Tibial artery (tissue), 4 donors: ENCODE measurements at regions not wholly inside any gene's neighbourhood (a gene's known extent, or its start where the extent isn't known, plus 50 kb on each side); places are given as distances from the start of the nearest gene placed in this dataset.

Source experiments
- DNase-seq, 2 donors: peaks; one replicate each; pipeline ENCODE4 v3.0.0-alpha.2; 2019
- H3K27ac ChIP-seq, 2 donors: fragments of 200-600 bp; sonication (generic) in 1 of 2; 1 replicate in 1 of 2; 2 replicates in 1 of 2; pipeline ENCODE4 v1.5.1; 2018 to 2019; ENCODE audit warnings: mild to moderate bottlenecking in 1 of 2
- H3K27me3 ChIP-seq, 2 donors: fragments of 200-600 bp; sonication (generic) in 1 of 2; one replicate each; pipeline versions ENCODE4 v1.5.1 to v1.6.0; 2016 to 2019
- H3K36me3 ChIP-seq, 3 donors: fragments of 200-600 bp; sonication (generic) in 2 of 3; one replicate each; pipeline ENCODE4 v1.5.1; 2016 to 2019; ENCODE audit warnings: mild to moderate bottlenecking in 2 of 3
- H3K4me1 ChIP-seq, 4 donors: fragments of 200-600 bp; sonication (generic) in 2 of 4; 1 replicate in 3 of 4; 2 replicates in 1 of 4; pipeline ENCODE4 v1.5.1; 2016 to 2019
- H3K4me3 ChIP-seq, 2 donors: fragments of 200-600 bp; sonication (generic) in 1 of 2; 1 replicate in 1 of 2; 2 replicates in 1 of 2; pipeline ENCODE4 v1.5.1; 2018 to 2019; ENCODE audit warnings: mild to moderate bottlenecking in 2 of 2
- H3K9me3 ChIP-seq, 3 donors: fragments of 200-600 bp; sonication (generic) in 1 of 3; one replicate each; pipeline ENCODE4 v1.5.1; 2016 to 2019
- intact Hi-C: fragments of 100-400 bp; cut with DNase I; formaldehyde crosslinking; loops from one replicate; pipeline ENCODE4 v1.15.0; 2023; ENCODE audit warnings: low total_unique reads
- TF ChIP-seq, protein P1 (sequence below), 2 experiments: fragments of 200-600 bp in 1 of 2; fragments of 450-650 bp in 1 of 2; IDR thresholded peaks; one replicate each; pipeline ENCODE4 v1.5.1; 2017 to 2019; ENCODE audit warnings: antibody characterized with exemption in 2 of 2, mild to moderate bottlenecking in 1 of 2, moderate library complexity in 1 of 2

DNA sequence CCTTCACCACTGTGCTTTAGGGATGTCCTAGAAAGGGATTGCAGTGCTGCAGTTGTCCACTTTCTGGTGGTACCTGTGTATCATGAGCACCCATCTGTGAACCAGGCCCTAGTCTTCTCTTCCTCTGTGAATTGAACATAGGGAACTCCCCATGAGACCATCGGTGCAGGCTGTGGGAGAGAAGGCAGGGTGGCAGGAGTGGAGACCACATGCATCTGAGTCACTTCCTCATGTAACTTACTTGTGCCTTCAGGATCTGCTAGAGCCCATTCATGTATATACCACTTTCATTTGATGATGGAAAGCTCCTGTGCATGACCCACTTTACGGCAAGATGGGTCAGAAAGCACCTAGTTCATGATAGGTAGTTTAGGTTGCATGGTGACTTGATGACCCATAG is 478.1 kb upstream of the CDH9 start:
- Histone ChIP-seq H3K4me3 (no peak overlapping the region), H3K9me3 (no peaks in the 10 kb centered on the region), H3K4me1 (no peaks in the 10 kb centered on the region), H3K27ac (no peak overlapping the region), H3K36me3 (no peaks in the 10 kb centered on the region), H3K27me3 (no peaks in the 10 kb centered on the region)
- no peak for DNase-seq
- intact Hi-C loops = no loop called here
- TF ChIP-seq, protein P1, sequence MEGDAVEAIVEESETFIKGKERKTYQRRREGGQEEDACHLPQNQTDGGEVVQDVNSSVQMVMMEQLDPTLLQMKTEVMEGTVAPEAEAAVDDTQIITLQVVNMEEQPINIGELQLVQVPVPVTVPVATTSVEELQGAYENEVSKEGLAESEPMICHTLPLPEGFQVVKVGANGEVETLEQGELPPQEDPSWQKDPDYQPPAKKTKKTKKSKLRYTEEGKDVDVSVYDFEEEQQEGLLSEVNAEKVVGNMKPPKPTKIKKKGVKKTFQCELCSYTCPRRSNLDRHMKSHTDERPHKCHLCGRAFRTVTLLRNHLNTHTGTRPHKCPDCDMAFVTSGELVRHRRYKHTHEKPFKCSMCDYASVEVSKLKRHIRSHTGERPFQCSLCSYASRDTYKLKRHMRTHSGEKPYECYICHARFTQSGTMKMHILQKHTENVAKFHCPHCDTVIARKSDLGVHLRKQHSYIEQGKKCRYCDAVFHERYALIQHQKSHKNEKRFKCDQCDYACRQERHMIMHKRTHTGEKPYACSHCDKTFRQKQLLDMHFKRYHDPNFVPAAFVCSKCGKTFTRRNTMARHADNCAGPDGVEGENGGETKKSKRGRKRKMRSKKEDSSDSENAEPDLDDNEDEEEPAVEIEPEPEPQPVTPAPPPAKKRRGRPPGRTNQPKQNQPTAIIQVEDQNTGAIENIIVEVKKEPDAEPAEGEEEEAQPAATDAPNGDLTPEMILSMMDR (IDR thresholded peaks at IDR 0.05) = no peak

DNA sequence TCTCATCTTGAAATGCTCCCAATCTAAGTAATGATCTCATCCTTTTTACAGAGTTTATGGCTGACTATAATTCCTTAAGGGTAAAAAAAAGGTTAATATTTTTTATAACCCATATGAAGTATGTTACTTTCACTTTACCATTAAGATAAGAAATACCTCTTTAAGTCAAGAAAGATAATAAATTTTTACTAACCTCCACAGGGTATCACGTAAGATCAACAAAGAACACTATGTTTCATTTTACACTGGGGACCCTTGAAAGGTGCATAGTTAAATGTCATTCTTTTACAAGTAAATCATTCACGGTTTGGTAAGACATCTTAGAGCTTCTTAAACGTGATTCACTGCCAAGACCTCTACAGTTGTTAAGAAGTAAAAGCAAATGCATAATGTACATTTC is 472.7 kb upstream of the CDH9 start:
- H3K4me3 ChIP-seq = no peak overlapping the region
- H3K27me3 ChIP-seq = no peaks in the 10 kb centered on the region
- no peaks in the 10 kb centered on the region for H3K36me3 ChIP-seq
- H3K9me3 ChIP-seq = no peaks in the 10 kb centered on the region
- intact Hi-C loops = no loop called here
- H3K4me1 ChIP-seq = no peaks in the 10 kb centered on the region
- no peak for DNase-seq
- no peak overlapping the region for H3K27ac ChIP-seq
- TF ChIP-seq, protein P1 (IDR thresholded peaks at IDR 0.05) = no peak

DNA sequence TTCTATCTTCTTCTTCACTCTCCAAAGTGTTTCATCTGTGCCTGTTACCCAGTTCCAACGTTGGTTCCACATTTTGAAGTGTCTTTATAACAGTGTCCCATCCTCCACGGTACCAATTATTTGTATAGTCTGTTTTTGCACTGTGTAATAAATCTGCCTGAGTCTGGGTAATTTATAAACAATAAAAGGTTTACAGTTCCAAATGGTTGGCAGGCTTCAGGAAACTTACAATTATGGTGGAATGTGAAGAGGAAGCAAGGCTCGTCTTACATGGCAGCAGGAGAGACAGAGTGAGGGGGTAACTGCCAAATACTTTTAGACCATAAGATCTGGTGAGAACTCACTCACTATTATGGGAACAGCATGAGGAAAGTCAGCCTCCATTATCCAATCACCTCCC is 465.4 kb upstream of the CDH9 start:
- TF ChIP-seq, protein P1 (IDR thresholded peaks at IDR 0.05) = no peak
- intact Hi-C loops = no loop called here
- Histone ChIP-seq H3K36me3 (no peaks in the 10 kb centered on the region), H3K4me3 (no peak overlapping the region), H3K27me3 (no peaks in the 10 kb centered on the region), H3K27ac (no peak overlapping the region), H3K9me3 (no peaks in the 10 kb centered on the region), H3K4me1 (no peaks in the 10 kb centered on the region)
- no peak for DNase-seq

DNA sequence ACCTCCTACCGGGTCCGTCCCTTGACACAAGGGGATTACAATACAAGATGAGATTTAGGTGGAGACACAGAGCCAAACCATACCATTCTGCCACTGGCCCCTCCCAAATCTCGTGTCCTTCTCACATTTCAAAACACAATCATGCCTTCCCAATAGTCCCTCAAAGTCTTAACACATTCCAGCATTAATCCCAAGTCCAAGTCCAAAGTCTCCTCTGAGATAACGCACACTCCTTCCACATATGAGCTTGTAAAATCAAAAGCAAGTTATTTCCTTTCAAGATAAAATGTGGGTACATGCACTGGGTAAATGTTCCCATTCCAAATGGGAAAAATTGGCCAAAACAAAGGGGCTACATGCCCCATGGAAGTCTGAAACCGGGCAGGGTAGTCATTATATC is 463.9 kb upstream of the CDH9 start:
- TF ChIP-seq, protein P1 (IDR thresholded peaks at IDR 0.05) = no peak
- H3K27ac ChIP-seq = no peak overlapping the region
- DNase-seq = no peak
- H3K9me3 ChIP-seq = no peaks in the 10 kb centered on the region
- no peaks in the 10 kb centered on the region for H3K27me3 ChIP-seq
- H3K36me3 ChIP-seq = no peaks in the 10 kb centered on the region
- intact Hi-C loops = no loop called here
- H3K4me1 ChIP-seq = no peaks in the 10 kb centered on the region
- H3K4me3 ChIP-seq = no peak overlapping the region

DNA sequence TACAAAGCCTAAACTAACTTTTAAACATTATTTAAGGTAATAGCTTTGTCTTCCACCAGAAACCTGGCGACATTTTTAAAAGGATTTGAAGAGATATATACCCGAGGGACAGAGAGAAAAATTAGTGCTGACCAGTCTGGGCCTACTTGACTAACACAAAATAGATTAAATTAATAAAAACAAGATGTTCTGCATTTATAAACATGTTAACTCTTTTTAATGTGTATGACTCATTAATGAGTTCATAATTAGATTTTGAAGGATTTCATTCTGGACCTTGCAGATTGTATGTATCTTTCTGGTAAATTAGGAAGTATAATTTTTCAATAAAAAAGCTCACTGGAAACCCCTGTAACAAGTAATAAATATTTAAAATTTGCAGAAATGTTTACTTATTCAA is 459.1 kb upstream of the CDH9 start:
- no peak overlapping the region for H3K27ac ChIP-seq
- DNase-seq = no peak
- TF ChIP-seq, protein P1 (IDR thresholded peaks at IDR 0.05) = no peak
- no peaks in the 10 kb centered on the region for H3K9me3 ChIP-seq
- no peak overlapping the region for H3K4me3 ChIP-seq
- H3K4me1 ChIP-seq = no peaks in the 10 kb centered on the region
- H3K27me3 ChIP-seq = no peaks in the 10 kb centered on the region
- H3K36me3 ChIP-seq = no peaks in the 10 kb centered on the region
- intact Hi-C loops = no loop called here

DNA sequence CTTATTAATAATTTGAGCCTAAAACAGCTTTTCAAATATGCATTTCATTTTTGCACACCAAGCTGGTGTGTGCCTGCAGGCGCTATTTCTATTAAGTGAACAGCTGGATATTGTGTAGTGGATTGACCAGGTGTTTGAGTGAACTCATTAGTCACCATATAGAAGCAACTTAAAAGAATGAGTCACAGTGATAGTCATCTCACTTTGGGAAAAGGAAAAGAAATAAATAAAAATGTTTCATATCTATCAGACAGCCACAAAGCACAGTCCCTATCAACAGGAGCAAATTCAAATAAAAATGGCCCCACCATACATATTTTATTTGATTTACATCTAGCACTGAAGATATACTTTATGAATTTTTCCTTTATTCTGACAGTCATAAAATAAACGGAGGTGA is 456.5 kb upstream of the CDH9 start:
- Histone ChIP-seq H3K4me3 (no peak overlapping the region), H3K27me3 (no peaks in the 10 kb centered on the region), H3K36me3 (no peaks in the 10 kb centered on the region), H3K27ac (no peak overlapping the region), H3K4me1 (no peaks in the 10 kb centered on the region), H3K9me3 (no peaks in the 10 kb centered on the region)
- no peak for DNase-seq
- TF ChIP-seq, protein P1 (IDR thresholded peaks at IDR 0.05) = no peak
- intact Hi-C loops = no loop called here
